Astrocyte (in vitro differentiated cells and primary cell): ENCODE measurements at regions not wholly inside any gene's neighbourhood (a gene's known extent, or its start where the extent isn't known, plus 50 kb on each side); places are given as distances from the start of the nearest gene placed in this dataset.

Experiments used
- DNase-seq: peaks from one replicate; pipeline ENCODE4 v3.0.0-alpha.2; 2010; ENCODE audit warnings: low read depth
- FAIRE-seq: peaks from 2 replicates; lab custom pipeline; 2011; peaks lifted over from hg19 to GRCh38; lab: Jason Lieb, UNC
- H2AFZ ChIP-seq: 2 replicates; pipeline ENCODE4 v1.6.0; 2012; ENCODE audit warnings: low read depth, low read length, inconsistent platforms
- H3K27ac ChIP-seq: 2 replicates; pipeline ENCODE4 v1.5.1; 2011; ENCODE audit warnings: low read depth, low read length, inconsistent platforms
- H3K27me3 ChIP-seq: 2 replicates; pipeline ENCODE4 v1.6.0; 2011; ENCODE audit warnings: low read length, inconsistent platforms; ENCODE audit not compliant: insufficient read depth
- H3K36me3 ChIP-seq: 2 replicates; pipeline ENCODE4 v1.5.1; 2011; ENCODE audit warnings: low read length, inconsistent platforms; ENCODE audit not compliant: insufficient read depth
- H3K4me1 ChIP-seq: 2 replicates; pipeline ENCODE4 v1.5.1; 2011; ENCODE audit warnings: low read length, inconsistent platforms; ENCODE audit not compliant: insufficient read depth
- H3K4me2 ChIP-seq: 2 replicates; pipeline ENCODE4 v1.6.0; 2012; ENCODE audit warnings: low read length, inconsistent platforms
- H3K4me3 ChIP-seq: 2 replicates; pipeline ENCODE4 v1.5.1; 2011; ENCODE audit warnings: low read depth, mild to moderate bottlenecking, low read length, inconsistent platforms; ENCODE audit not compliant: insufficient read depth
- H3K79me2 ChIP-seq: 2 replicates; pipeline ENCODE4 v1.6.0; 2012; ENCODE audit warnings: mild to moderate bottlenecking, low read length, inconsistent platforms; ENCODE audit not compliant: insufficient read depth
- H3K9ac ChIP-seq: 2 replicates; pipeline ENCODE4 v1.6.0; 2012; ENCODE audit warnings: mild to moderate bottlenecking, low read length, inconsistent platforms
- H3K9me3 ChIP-seq: 2 replicates; pipeline ENCODE4 v1.5.1; 2012; ENCODE audit warnings: low read depth, mild to moderate bottlenecking, low read length, inconsistent platforms; ENCODE audit not compliant: insufficient read depth
- H4K20me1 ChIP-seq: 2 replicates; pipeline ENCODE4 v1.6.0; 2012; ENCODE audit warnings: low read length, inconsistent platforms; ENCODE audit not compliant: insufficient read depth
- H3K27ac Mint-ChIP-seq: one replicate; pipeline ENCODE4 v1.8.0; 2021; ENCODE audit warnings: mild to moderate bottlenecking, mixed read lengths; ENCODE audit not compliant: unreplicated experiment
- H3K27me3 Mint-ChIP-seq: one replicate; pipeline ENCODE4 v1.8.0; 2021; ENCODE audit warnings: low read depth, mixed read lengths; ENCODE audit not compliant: unreplicated experiment
- H3K36me3 Mint-ChIP-seq: one replicate; pipeline ENCODE4 v1.8.0; 2021; ENCODE audit warnings: low read depth, mixed read lengths; ENCODE audit not compliant: unreplicated experiment
- H3K4me1 Mint-ChIP-seq: one replicate; pipeline ENCODE4 v1.8.0; 2021; ENCODE audit warnings: low read depth, mixed read lengths; ENCODE audit not compliant: unreplicated experiment
- H3K4me3 Mint-ChIP-seq: one replicate; pipeline ENCODE4 v1.8.0; 2021; ENCODE audit warnings: mild to moderate bottlenecking, moderate library complexity, mixed read lengths; ENCODE audit not compliant: unreplicated experiment
- H3K9me3 Mint-ChIP-seq: one replicate; pipeline ENCODE4 v1.8.0; 2021; ENCODE audit warnings: mild to moderate bottlenecking, mixed read lengths; ENCODE audit not compliant: unreplicated experiment
- EZH2 ChIP-seq: IDR thresholded peaks from 2 replicates; pipeline ENCODE4 v1.6.1; 2012; ENCODE audit warnings: mild to moderate bottlenecking, low read length, inconsistent platforms; ENCODE audit not compliant: insufficient read depth
- TF ChIP-seq, protein P1 (sequence below): IDR thresholded peaks from 2 replicates; pipeline ENCODE4 v1.5.1; 2011; ENCODE audit warnings: low read depth, mild to moderate bottlenecking, inconsistent platforms, low read length, moderate library complexity; ENCODE audit not compliant: insufficient read depth

DNA sequence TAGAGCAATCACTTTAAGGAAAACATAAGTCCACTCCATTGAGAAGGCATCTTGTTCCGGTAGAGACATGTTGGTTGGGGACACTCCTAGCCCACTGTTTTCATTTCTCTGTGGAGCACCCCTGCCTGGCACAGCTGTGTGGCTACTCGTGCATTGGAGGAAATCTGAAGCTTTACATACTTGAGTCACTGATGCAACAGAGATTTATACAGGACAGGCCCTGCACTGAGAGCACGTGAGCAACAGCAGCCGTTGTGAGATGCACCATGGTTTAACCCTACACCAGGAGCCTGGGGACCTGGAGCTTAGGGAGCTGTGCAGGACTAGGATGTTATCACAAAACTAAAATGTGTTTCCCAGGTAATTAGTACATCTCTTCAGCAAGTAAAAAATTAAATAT is 230.7 kb upstream of the IRX1 start:
- no peaks in the 10 kb centered on the region for H3K4me1 Mint-ChIP-seq

DNA sequence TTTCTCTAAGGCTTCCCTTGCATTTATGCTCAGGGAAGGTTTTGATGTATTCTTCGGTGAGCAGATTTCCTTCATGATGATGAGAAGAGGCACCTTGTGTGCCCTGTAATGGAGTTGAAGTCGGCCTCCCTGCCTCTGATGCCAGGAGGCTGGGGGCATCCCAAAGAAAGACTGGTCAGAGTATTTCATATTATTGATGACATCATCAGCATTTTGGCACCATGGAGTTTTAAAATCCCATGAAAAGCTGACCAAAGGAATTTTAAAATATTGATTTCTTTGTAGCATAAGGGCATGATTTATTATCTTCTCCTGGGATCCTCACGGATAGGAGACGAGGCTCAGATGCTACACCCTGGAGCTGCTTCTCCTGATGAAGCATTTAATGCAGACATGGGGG is 231.2 kb upstream of the IRX1 start:
- DNase-seq (no peak), FAIRE-seq (no peak)
- peaks cover 2% of the 10 kb centered on the region for H3K36me3 Mint-ChIP-seq
- H3K27me3 Mint-ChIP-seq: peaks cover 26% of the 10 kb centered on the region
- TF ChIP-seq, protein P1, sequence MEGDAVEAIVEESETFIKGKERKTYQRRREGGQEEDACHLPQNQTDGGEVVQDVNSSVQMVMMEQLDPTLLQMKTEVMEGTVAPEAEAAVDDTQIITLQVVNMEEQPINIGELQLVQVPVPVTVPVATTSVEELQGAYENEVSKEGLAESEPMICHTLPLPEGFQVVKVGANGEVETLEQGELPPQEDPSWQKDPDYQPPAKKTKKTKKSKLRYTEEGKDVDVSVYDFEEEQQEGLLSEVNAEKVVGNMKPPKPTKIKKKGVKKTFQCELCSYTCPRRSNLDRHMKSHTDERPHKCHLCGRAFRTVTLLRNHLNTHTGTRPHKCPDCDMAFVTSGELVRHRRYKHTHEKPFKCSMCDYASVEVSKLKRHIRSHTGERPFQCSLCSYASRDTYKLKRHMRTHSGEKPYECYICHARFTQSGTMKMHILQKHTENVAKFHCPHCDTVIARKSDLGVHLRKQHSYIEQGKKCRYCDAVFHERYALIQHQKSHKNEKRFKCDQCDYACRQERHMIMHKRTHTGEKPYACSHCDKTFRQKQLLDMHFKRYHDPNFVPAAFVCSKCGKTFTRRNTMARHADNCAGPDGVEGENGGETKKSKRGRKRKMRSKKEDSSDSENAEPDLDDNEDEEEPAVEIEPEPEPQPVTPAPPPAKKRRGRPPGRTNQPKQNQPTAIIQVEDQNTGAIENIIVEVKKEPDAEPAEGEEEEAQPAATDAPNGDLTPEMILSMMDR: no peak
- TF ChIP-seq EZH2: no peak
- no peak overlapping the region for H2AFZ ChIP-seq
- H3K27ac Mint-ChIP-seq: no peak overlapping the region
- H3K27ac ChIP-seq: no peak overlapping the region
- H3K4me1 ChIP-seq: no peaks in the 10 kb centered on the region
- H3K4me3 ChIP-seq: no peak overlapping the region
- H3K36me3 ChIP-seq: no peaks in the 10 kb centered on the region
- no peak overlapping the region for H3K9ac ChIP-seq
- H4K20me1 ChIP-seq: no peaks in the 10 kb centered on the region
- H3K79me2 ChIP-seq: no peaks in the 10 kb centered on the region
- H3K4me1 Mint-ChIP-seq: no peaks in the 10 kb centered on the region
- H3K9me3 ChIP-seq: no peaks in the 10 kb centered on the region
- no peak overlapping the region for H3K4me2 ChIP-seq
- no peaks in the 10 kb centered on the region for H3K27me3 ChIP-seq
- peaks cover 5% of the 10 kb centered on the region for H3K9me3 Mint-ChIP-seq
- no peak overlapping the region for H3K4me3 Mint-ChIP-seq

More for the DNA sequence above, 230.7 kb upstream of the IRX1 start:
- H3K4me1 ChIP-seq: no peaks in the 10 kb centered on the region
- no peak for TF ChIP-seq EZH2
- TF ChIP-seq, protein P1: no peak
- no peak overlapping the region for H3K4me3 ChIP-seq
- Mint-ChIP-seq H3K36me3 (peaks cover 2% of the 10 kb centered on the region), H3K27me3 (peaks cover 26% of the 10 kb centered on the region), H3K27ac (no peak overlapping the region), H3K4me3 (no peak overlapping the region), H3K9me3 (peaks cover 5% of the 10 kb centered on the region)
- FAIRE-seq (no peak), DNase-seq (no peak)
- H3K4me2 ChIP-seq: no peak overlapping the region
- no peaks in the 10 kb centered on the region for H3K27me3 ChIP-seq
- H3K27ac ChIP-seq: no peak overlapping the region
- H3K79me2 ChIP-seq: no peaks in the 10 kb centered on the region
- H3K9me3 ChIP-seq: no peaks in the 10 kb centered on the region
- no peaks in the 10 kb centered on the region for H3K36me3 ChIP-seq
- H2AFZ ChIP-seq: no peak overlapping the region
- no peak overlapping the region for H3K9ac ChIP-seq
- no peaks in the 10 kb centered on the region for H4K20me1 ChIP-seq

DNA sequence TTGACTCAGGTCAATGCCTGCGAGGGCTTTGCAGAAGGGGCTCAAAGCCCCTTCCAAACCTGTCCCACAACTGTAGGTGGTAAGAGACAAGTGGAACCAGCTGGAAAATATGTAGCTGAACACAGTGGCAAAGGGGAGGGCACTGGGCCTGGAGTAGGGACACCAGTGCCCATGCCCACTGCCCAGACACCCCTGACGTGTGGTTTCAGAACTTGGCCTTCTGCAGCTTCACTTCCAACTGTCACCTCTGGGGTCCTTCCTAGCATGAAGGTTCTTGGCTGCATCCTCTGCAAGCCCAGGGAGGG is 233.1 kb upstream of the IRX1 start:
- no peak overlapping the region for H3K4me3 ChIP-seq
- no peak overlapping the region for H2AFZ ChIP-seq
- H3K36me3 ChIP-seq: no peaks in the 10 kb centered on the region
- Mint-ChIP-seq H3K4me3 (no peak overlapping the region), H3K27me3 (peaks cover 26% of the 10 kb centered on the region), H3K4me1 (no peaks in the 10 kb centered on the region), H3K9me3 (peaks cover 5% of the 10 kb centered on the region), H3K36me3 (peaks cover 2% of the 10 kb centered on the region), H3K27ac (no peak overlapping the region)
- H3K4me2 ChIP-seq: no peak overlapping the region
- no peak for DNase-seq
- no peaks in the 10 kb centered on the region for H3K27me3 ChIP-seq
- FAIRE-seq: no peak
- no peaks in the 10 kb centered on the region for H3K4me1 ChIP-seq
- H3K27ac ChIP-seq: no peak overlapping the region
- no peaks in the 10 kb centered on the region for H3K79me2 ChIP-seq
- H3K9ac ChIP-seq: no peak overlapping the region
- no peaks in the 10 kb centered on the region for H4K20me1 ChIP-seq
- no peak for TF ChIP-seq EZH2
- TF ChIP-seq, protein P1: no peak
- H3K9me3 ChIP-seq: no peaks in the 10 kb centered on the region
